ENCODE measurements at regions not wholly inside any gene's neighbourhood (a gene's known extent, or its start where the extent isn't known, plus 50 kb on each side); places are given as distances from the start of the nearest gene placed in this dataset.

DNA sequence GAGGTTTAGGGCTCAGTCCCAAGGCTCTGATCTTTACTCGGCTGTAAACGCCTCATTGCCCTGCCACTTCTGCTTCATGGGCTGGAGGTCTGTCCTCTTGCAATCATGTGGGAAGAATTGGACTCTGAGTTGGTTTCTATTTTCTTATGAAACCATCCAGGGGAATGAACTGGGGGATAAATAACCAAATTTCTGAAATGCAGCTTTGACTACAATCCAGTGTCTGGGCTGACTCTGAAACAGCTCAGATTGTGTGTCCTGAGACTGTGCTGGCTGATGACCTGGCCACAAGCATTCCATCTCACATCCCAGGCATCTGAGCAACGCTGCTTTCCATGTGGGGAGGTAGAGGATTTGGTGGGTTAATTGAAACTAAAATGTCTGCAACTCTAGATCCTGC lies 71.0 kb upstream of the GALNT15 start:
- no peak for DNase-seq (ENCODE audit: low read depth in 2 of 2, low spot score in 1 of 2)

DNA sequence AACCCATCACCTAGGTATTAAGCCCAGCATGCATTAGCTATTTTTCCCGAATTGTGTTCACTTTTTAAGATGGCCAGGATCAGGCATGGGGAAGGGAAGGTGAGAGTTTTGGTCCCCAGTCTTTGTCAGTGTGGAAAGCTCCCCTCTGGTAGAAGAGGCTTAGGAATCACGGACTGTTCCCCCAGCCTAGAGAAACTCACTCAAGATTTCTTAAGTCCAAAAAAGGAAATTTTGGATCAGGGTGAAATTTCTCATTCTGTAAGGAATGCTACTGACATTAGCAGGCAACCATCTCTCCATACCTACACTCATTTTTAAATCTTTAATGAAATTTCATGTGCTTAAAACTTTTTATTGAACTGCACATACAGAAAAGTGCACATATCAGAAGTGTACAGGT lies 70.3 kb upstream of the GALNT15 start:
- DNase-seq (ENCODE audit: low read depth in 2 of 2, low spot score in 1 of 2) = no peak

DNA sequence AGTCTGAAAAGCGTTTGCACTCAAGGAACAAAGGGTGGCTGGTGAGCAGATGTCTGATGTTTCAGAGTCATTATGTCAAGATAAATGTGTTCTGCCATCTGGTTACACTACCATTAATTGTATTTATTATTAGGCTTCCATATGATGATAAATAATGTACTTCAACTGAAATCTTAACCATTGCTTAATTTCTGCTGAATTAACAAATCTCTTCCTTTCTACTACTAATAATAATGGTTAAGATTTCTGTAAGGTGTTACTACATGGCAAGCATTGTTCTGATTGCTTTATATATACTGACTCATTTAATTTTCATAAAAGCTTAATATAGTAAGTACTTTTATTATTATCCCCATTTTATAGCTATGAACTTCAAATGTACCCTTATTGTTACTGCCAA lies 68.4 kb upstream of the GALNT15 start:
- DNase-seq (ENCODE audit: low read depth in 2 of 2, low spot score in 1 of 2) = no peak

DNA sequence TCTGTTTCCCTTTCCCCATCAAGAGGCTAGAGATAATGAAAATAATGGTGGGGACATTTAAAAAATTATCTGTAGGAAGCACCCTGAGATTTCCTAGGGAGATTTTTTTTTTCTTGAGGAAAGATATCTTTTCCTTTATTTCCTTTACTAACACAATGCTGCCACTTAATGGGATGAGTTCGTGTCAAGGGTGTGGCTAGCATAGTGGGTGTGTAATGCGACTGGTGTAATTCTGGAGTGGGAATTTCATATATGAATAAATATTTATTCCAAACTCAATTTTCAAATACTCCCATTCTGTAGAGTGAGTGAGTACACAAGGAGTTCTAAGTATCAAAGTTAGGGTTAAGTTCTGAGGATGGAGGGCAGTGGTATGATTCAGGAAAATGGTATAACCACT lies 66.1 kb upstream of the GALNT15 start:
- DNase-seq (ENCODE audit: low read depth in 2 of 2, low spot score in 1 of 2) = no peak

DNA sequence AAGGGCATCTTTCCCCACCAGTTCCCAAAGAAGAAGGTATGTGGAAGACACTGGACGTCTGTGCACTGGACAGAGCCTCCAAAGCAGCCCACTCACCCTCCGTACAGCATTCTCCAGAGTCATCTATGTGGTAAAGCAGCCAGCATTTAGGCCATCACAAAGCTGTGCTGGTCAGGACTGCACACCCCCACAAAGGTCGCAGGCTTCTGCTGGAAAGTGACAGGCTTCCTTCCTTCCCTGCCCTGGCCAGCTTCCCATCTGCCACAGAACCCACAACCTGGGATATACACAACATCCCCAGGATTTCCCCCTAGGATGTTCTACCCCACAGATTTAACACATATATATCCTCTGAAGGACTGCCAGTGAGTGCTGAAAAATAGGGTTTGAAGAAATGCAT lies 64.6 kb upstream of the GALNT15 start:
- no peak for DNase-seq (ENCODE audit: low read depth in 2 of 2, low spot score in 1 of 2)

DNA sequence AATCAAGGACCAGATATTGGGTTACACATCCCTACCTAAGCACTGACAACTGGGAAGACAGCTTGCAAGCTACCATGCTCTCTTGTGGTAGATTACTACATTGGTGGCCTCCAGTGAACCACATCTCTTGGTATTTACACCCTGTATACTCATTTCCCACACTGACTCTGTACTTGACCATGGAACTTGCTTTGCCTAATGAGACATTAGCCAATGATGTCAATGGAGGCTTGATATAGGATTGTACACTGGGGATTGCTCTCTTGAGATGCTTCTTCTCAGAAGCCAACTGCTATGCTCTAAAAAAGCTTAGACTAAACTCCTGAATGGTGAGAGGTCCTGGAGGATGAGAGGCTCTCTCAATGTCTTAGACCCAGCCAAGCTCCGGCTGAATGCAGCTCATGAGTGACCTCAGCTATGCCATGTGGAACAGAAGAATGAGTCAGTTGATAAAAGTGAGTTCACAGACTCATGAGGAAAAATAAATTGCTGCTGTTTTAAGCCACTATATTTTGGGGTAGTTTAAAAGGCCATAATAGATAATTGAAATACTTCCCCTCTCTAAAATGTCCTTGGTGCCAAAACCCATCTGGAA lies 61.5 kb upstream of the GALNT15 start:
- no peak for DNase-seq (ENCODE audit: low read depth in 2 of 2, low spot score in 1 of 2)

DNA sequence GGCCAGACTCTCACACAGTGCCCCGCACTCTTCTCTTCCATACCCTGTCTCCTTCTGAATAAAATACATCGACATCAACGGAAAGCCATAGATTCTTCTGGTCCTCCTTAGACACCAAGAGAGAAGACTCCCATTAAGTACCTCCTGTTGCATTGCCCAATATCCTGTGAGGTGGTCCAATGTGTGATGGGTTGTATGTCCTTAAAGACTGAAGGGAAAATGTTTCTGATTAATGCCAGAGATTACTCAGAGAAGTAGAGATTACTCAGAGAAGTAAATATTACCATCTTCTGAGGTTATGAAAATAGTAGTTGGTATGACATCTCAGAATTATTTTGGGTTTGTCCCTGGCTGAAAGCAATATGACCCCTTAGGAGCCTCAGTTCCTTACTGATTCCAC lies 60.8 kb upstream of the GALNT15 start:
- DNase-seq (ENCODE audit: low read depth in 2 of 2, low spot score in 1 of 2) = no peak

DNA sequence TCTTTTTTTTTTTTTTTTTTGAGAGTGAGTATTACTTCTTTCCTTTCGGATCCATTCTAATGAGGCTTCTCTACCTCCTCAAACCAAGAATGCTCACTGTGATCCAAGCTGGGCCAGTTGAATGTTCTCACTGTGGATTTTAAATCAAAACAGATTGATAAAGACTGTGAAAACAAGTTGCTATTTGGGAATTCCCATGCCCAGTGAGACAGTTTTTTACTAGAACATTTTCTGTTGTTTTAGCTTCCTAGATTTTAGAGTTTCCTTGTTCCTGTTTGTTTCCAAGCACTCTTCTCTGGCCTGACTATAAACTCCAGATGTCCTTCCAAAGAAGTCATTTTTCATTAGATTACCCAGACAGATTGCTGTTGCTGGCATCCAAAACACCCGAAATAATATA lies 60.1 kb upstream of the GALNT15 start:
- DNase-seq (ENCODE audit: low read depth in 2 of 2, low spot score in 1 of 2) = no peak

DNA sequence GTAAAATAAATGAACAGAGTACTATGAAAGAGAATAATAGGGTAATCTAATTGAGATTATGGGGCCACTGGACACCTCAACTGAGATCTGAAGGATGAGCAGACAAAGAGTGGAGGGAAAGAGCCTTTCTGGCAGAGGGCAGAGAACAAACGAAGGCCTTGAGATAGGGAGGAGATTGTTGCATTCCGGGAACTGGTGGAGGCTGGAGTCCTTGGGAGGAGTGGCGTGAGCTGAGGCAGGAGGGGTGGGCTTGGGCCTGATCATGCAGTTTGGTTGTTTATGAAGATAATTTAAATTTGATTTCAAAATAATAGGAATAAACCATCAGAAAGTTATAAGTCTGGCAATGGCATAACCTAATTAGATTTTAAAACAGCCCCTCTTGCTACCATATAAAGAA lies 59.5 kb upstream of the GALNT15 start:
- no peak for DNase-seq (ENCODE audit: low read depth in 2 of 2, low spot score in 1 of 2)

DNA sequence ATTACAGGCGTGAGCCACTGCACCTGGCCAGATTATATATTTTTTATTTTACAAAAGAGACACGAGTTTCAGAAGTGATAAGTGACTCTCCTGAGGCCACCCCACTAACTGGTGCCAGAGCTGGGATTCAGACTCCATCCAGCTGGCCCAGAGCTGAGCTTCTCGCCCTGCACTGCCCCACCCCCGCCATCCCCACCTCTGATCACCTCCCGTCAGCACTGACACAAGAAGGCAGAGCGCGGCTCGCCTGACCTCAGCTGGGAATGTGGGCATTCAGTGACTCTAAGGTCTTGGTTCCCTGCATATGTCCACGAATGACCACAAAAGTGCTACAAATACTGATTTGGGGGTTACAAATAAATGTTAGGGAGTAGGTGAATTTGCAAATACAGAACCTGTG lies 56.1 kb upstream of the GALNT15 start:
- no peak for DNase-seq (ENCODE audit: low read depth in 2 of 2, low spot score in 1 of 2)

DNA sequence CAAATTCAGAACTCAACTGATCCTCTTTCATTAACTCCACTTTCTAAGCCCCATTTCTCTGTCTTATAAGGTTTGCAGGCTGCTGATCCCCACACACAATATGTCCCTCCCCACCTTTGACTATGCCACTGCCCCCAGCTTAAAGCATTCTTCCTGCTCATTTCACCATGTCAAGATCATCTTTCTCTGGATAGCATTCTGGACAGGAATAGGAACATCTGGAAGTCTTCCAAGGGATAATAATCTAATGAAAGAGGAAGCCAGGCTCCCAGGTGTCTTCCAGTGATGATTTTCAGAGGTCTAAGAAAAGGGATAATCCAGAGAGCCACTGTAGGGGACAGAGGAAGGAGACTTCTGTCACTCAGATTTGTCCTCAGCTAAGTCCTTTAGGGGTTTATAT lies 54.6 kb upstream of the GALNT15 start:
- no peak for DNase-seq (ENCODE audit: low read depth in 2 of 2, low spot score in 1 of 2)

DNA sequence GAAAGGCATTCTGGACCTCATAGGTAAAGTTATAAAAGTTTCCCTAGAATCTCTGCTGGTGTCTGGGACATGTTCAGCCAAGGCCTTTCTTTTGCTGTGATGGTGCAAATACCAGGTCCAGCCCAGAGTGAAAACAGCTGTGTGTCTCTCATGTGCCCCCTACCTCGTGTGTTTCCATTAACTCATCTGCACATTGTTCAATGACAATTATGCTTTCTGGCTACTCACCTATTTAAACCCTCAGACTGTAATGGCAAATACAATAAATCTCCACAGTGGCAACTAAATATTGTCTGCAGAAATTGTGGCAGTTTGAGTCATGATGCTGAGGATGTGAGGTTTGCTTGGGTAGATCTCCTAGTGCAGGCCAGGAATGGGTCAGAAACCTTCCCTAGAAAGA lies 53.1 kb upstream of the GALNT15 start:
- no peak for DNase-seq (ENCODE audit: low read depth in 2 of 2, low spot score in 1 of 2)

DNA sequence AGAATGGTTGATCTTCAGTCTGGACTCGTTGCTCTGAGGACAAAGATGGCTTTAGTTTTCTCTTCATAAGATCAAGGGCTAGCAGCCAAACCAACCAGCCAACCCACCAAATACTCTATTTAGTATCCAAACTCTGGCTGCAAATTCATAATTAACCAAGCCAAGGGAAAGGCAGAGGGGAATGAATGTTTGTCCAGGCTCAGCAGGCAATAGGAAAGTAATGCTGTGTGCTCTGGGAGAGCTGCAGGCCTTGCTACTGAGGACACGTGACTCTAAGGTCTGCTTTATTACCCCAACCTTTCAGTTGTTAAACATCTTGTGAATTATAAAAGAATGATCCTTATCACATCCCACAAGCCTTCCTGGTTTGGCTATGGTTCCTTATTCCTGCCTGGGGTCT lies 52.3 kb upstream of the GALNT15 start:
- DNase-seq (ENCODE audit: low read depth in 2 of 2, low spot score in 1 of 2) = no peak

DNA sequence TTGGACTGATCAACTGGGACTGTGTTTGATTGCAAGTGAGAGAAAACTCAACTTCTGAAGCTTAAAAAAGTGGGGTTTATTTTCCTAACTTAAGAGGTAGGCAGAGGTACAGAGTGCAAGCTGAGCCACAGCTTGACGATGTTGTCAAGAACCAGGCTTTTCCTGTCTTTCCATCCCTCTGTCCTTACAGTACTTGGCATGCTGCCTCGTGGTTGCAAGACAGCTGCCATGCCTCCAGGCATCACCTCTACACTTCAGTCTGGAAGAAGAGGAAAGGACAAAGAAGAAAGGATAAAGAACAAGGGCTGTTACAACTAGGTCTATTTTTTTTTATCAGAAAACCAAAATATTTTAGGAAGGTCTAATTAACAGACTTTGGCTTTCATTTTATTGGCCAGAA lies 51.8 kb upstream of the GALNT15 start:
- DNase-seq (ENCODE audit: low read depth in 2 of 2, low spot score in 1 of 2) = no peak

DNA sequence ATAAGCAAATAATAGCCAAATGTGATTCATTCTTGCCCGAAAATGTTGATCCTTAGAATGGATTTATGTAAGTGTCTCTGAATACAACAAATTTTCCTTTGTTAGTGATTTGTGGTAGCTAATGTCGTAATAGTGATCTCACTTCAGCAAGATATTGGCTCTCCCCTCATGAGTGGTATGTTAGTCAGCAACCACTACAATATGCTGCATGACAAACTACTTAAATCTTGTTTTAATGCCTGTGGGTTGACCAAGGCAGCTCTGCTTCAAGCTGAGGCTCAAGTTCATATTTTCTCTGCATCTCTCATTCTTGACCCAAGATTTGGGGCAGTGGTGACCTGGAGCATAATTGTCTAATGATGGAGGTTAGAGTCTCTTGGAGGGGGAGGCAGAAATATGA lies 49.8 kb upstream of the GALNT15 start:
- no peak for DNase-seq (ENCODE audit: low read depth in 2 of 2, low spot score in 1 of 2)

Measured in stimulated activated CD8-positive, alpha-beta memory T cell treated with anti-CD3 and anti-CD28 coated beads, Interleukin-4, amount 100 ng/mL, for 1 hour (primary cell).